ENCODE measurements at regions not wholly inside any gene's neighbourhood (a gene's known extent, or its start where the extent isn't known, plus 50 kb on each side); places are given as distances from the start of the nearest gene placed in this dataset.

DNA sequence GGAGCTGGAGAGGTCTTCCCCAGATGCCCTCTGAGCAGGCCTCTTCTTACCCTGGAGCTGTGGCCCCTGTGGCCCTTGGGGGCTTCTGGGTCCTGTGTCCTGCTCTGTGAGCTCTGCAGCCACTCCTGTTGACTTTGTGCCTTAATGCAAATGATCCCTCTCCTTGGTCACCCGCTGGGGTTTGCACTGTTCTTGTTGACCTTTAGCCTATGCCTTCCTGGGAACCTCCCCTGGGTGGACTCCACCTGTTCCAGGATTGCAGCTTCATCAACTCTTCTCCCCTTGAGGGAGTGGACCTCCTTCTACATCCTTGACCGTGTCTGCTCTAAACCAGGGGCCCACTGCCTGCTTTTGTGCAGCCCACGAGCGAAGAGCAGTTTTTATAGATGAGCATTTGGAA is 58.6 kb upstream of the CTBP2 start:
- no peak for DNase-seq (ENCODE audit: low spot score)
- TF ChIP-seq, protein P1, sequence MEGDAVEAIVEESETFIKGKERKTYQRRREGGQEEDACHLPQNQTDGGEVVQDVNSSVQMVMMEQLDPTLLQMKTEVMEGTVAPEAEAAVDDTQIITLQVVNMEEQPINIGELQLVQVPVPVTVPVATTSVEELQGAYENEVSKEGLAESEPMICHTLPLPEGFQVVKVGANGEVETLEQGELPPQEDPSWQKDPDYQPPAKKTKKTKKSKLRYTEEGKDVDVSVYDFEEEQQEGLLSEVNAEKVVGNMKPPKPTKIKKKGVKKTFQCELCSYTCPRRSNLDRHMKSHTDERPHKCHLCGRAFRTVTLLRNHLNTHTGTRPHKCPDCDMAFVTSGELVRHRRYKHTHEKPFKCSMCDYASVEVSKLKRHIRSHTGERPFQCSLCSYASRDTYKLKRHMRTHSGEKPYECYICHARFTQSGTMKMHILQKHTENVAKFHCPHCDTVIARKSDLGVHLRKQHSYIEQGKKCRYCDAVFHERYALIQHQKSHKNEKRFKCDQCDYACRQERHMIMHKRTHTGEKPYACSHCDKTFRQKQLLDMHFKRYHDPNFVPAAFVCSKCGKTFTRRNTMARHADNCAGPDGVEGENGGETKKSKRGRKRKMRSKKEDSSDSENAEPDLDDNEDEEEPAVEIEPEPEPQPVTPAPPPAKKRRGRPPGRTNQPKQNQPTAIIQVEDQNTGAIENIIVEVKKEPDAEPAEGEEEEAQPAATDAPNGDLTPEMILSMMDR (IDR thresholded peaks at IDR 0.05) = no peak
- Histone ChIP-seq H3K27ac (no peak overlapping the region), H3K4me3 (no peak overlapping the region)

DNA sequence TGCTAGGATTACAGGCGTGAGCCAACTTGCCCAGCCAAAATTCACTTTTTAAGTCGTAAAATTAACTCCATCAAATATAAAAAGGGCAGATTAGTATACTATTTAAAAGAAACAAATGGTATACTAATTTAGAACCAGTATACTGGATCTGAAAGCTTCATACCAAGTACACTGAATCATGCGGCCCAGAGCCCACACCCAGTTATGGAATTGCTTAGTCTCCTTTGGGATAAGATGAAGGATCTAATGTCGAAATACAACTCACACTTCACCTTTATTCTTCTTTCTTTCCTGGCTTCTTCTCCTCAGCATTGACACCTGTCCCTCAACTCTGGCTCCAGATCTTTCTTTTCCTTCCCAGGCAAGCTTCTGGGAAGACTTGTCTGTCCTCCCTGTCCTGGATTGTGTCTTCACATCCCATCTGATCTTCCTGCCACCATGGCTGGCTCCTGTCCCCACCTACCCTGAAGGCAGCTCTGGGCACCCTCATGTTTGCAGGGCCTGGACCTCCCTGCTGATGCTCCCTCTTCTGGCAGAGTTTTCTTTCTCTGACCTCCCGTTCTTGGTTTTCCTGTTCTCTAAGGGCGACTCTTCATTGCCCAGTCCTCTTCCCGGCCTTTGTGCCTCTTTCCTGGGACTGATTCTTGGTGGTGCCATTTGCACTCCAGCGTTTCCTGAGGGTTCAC is 57.8 kb upstream of the CTBP2 start:
- no peak overlapping the region for H3K27ac ChIP-seq
- TF ChIP-seq, protein P1 (IDR thresholded peaks at IDR 0.05) = no peak
- no peak overlapping the region for H3K4me3 ChIP-seq
- DNase-seq (ENCODE audit: low spot score) = no peak

DNA sequence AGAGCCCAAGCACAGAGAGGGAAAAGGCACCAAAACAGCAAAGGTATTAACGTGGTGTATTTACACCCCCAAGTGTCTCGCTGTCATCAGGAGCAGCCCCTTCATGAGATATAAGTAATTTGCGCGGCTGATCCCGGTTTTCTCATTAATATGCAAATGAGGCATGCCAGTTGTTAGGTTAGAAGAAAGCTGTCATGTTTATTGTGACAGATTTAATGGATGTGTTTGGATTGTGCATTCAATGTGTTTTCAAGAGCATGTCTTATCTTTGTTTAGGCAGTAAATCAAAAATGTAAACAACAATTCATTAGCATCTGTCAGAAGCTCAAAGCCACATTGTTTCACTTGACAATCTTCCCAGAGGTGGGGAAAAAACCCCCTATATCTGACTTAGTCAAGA is 56.5 kb upstream of the CTBP2 start:
- TF ChIP-seq, protein P1 (IDR thresholded peaks at IDR 0.05) = no peak
- no peak for DNase-seq (ENCODE audit: low spot score)
- H3K4me3 ChIP-seq = no peak overlapping the region
- H3K27ac ChIP-seq = no peak overlapping the region

DNA sequence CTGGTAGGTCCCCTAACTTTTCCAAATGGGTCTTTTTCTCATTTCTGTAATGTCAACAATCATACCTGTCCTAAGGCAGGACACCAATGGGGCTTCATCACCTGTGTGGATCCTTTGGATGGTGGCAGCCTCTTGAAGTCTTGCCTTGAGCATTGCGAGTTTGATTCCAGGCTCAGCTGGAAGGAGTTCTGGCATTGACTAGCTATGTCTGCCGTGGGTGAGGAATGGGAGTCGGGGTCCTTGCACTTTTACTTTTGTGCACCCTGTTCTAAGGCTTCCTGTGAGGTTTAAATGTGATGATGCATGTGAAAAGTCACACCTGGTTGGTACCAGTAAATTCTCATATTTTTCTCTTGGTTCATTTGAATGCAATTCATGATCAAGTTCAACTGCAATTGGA is 55.9 kb upstream of the CTBP2 start:
- TF ChIP-seq, protein P1 (IDR thresholded peaks at IDR 0.05) = no peak
- no peak for DNase-seq (ENCODE audit: low spot score)
- H3K4me3 ChIP-seq = no peak overlapping the region
- H3K27ac ChIP-seq = no peak overlapping the region

DNA sequence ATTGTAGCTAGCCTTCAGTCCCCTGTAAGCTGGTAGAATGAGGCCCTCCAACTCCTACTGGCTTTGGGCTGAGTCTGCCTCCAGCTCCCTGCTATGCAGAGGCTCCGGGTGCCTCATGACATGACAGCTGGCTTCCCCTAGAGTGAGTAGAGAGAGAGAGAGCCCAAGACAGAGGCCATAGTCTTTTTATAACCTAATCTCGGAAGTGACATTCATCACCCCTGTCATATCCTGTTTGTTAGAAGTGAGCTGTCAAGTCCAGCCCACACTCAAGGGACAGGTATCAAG is 53.9 kb upstream of the CTBP2 start:
- no peak for DNase-seq (ENCODE audit: low spot score)
- Histone ChIP-seq H3K4me3 (no peak overlapping the region), H3K27ac (no peak overlapping the region)
- TF ChIP-seq, protein P1 (IDR thresholded peaks at IDR 0.05) = no peak

DNA sequence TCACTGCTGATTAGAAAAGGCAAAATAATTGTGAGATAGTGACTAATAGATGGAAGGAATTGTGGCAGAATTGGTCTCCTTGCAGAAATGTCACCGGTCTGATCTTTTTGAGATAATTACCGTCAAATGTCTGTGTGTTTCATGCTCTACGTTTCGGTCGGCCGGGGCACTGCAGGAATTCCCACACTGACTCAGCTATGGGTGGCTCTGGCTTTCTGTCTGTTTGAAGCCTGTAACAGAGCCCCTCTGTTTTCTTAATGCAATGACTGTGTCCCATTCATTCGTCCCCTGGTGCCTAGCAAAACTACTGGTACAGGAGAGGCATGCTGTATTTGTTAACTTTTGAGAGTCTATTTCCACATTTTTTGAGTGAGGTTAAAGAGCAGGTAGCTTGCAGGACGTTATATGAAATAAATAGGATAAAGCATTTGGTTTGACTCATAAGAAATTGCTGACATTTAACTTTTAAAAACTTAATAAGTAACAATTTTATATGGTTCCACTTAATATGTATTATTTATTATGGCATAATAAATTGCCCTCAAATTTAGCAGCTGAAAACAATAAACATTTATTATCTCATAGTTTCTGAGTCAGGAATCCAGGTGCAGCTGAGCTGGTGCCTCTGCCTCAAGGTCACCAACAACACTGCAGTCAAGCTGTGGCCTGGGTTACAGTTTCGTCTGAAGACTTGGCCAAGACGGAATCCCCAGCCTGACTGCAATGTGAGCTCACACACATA is 53.3 kb upstream of the CTBP2 start:
- DNase-seq (ENCODE audit: low spot score) = no peak
- TF ChIP-seq, protein P1 (IDR thresholded peaks at IDR 0.05) = no peak
- Histone ChIP-seq H3K27ac (no peak overlapping the region), H3K4me3 (no peak overlapping the region)
